ENCODE measurements at regions not wholly inside any gene's neighbourhood (a gene's known extent, or its start where the extent isn't known, plus 50 kb on each side); places are given as distances from the start of the nearest gene placed in this dataset.

DNA sequence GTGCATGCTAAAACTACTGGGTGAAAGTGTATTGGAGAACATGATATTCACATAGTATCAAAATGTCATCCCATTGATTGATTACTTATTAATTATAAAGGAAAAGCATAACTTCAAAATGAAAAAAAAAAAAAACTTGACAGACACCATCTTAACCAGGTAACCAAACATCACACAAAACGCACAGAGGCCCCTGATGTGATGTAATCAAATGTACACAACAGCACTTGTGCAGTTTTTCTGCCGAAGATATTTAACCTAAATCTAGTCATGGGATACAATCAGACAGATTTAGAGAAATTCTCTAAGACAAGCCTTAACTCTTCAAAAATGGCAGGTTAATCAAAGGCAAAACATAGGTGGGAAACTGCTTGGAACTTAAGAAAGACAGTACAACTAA lies 102.0 kb upstream of the TENT5A start:
- Histone ChIP-seq H3K4me1 (ENCODE audit: control insufficient read depth, insufficient read depth, low read length) (no peaks in the 10 kb centered on the region), H3K9me3 (ENCODE audit: control insufficient read depth, insufficient read depth, low read depth, low read length) (no peaks in the 10 kb centered on the region), H3K27ac (ENCODE audit: extremely low read depth, low read depth, low read length) (no peak overlapping the region), H3K36me3 (ENCODE audit: control insufficient read depth in 2 of 2, insufficient read depth in 1 of 2, low read length in 2 of 2) (no peaks in the 10 kb centered on the region), H3K4me3 (ENCODE audit: low read depth, low read length) (no peak overlapping the region)
- ChIA-PET POLR2A (no interaction called here), CTCF (interaction anchor here (0.7 kb wide), 1 partner anchor 99 kb away, joined by 4 read pairs; no protein-coding TSS in a partner anchor)
- no peak for TF ChIP-seq ZNF629 (tag by site-specific recombination; IDR thresholded peaks at IDR 0.05)
- TF ChIP-seq ZNF626 (tag by site-specific recombination; IDR thresholded peaks at IDR 0.05), result no peak
- no peak for TF ChIP-seq ZNF169 (tag by site-specific recombination; IDR thresholded peaks at IDR 0.05)

DNA sequence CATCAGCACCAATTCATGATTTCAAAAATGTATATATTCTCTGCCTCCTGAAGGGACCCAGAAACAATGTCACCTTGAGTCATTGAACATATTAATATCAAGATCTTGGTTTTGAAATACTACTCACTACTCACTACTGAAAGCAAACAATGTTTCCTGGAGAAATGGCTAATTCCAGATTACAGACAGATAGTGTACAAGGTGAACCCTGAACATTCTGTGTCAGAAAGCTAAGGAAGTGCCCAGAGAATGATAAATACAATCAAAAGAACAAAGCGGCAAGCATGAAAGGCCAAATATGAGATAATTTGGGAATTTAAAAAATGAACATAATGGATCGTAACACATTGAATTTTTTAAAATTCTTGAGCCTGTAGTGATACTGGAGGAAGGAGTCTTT lies 101.5 kb upstream of the TENT5A start:
- no peaks in the 10 kb centered on the region for H3K9me3 ChIP-seq (ENCODE audit: control insufficient read depth, insufficient read depth, low read depth, low read length)
- no peaks in the 10 kb centered on the region for H3K4me1 ChIP-seq (ENCODE audit: control insufficient read depth, insufficient read depth, low read length)
- H3K27ac ChIP-seq (ENCODE audit: extremely low read depth, low read depth, low read length), result no peak overlapping the region
- no peak overlapping the region for H3K4me3 ChIP-seq (ENCODE audit: low read depth, low read length)
- no peaks in the 10 kb centered on the region for H3K36me3 ChIP-seq (ENCODE audit: control insufficient read depth in 2 of 2, insufficient read depth in 1 of 2, low read length in 2 of 2)
- ChIA-PET POLR2A (no interaction called here), CTCF (interaction anchor here (0.7 kb wide), 1 partner anchor 99 kb away, joined by 4 read pairs; no protein-coding TSS in a partner anchor)
- TF ChIP-seq ZNF10 (tag by site-specific recombination; IDR thresholded peaks at IDR 0.05) (no peak), GLIS2 (tag by site-specific recombination; IDR thresholded peaks at IDR 0.05) (no peak), MZF1 (tag by site-specific recombination; IDR thresholded peaks at IDR 0.05; ENCODE audit: borderline replicate concordance) (no peak), YY1 (tag by site-specific recombination; IDR thresholded peaks at IDR 0.05) (no peak), GLI2 (tag by site-specific recombination; IDR thresholded peaks at IDR 0.05; ENCODE audit: borderline replicate concordance, low read depth) (no peak), ZNF76 (tag by site-specific recombination; IDR thresholded peaks at IDR 0.05; ENCODE audit: borderline replicate concordance, low read depth) (no peak), ZNF366 (tag by site-specific recombination; conservative IDR thresholded peaks at IDR 0.05) (no peak), ZNF391 (tag by site-specific recombination; IDR thresholded peaks at IDR 0.05; ENCODE audit: borderline replicate concordance, low read depth) (no peak), ZNF133 (tag by site-specific recombination; IDR thresholded peaks at IDR 0.05) (no peak), ZNF473 (tag by site-specific recombination; IDR thresholded peaks at IDR 0.05) (no peak), ZNF571 (tag by site-specific recombination; IDR thresholded peaks at IDR 0.05) (no peak), ZNF174 (tag by site-specific recombination; IDR thresholded peaks at IDR 0.05) (no peak), ZNF223 (tag by site-specific recombination; IDR thresholded peaks at IDR 0.05) (no peak), ZNF585B (tag by site-specific recombination; IDR thresholded peaks at IDR 0.05) (no peak)
- TF ChIP-seq, protein P1, sequence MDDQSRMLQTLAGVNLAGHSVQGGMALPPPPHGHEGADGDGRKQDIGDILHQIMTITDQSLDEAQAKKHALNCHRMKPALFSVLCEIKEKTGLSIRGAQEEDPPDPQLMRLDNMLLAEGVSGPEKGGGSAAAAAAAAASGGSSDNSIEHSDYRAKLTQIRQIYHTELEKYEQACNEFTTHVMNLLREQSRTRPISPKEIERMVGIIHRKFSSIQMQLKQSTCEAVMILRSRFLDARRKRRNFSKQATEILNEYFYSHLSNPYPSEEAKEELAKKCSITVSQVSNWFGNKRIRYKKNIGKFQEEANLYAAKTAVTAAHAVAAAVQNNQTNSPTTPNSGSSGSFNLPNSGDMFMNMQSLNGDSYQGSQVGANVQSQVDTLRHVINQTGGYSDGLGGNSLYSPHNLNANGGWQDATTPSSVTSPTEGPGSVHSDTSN (CRISPR knock-in tag; IDR thresholded peaks at IDR 0.05), result no peak
- TF ChIP-seq, protein P2, sequence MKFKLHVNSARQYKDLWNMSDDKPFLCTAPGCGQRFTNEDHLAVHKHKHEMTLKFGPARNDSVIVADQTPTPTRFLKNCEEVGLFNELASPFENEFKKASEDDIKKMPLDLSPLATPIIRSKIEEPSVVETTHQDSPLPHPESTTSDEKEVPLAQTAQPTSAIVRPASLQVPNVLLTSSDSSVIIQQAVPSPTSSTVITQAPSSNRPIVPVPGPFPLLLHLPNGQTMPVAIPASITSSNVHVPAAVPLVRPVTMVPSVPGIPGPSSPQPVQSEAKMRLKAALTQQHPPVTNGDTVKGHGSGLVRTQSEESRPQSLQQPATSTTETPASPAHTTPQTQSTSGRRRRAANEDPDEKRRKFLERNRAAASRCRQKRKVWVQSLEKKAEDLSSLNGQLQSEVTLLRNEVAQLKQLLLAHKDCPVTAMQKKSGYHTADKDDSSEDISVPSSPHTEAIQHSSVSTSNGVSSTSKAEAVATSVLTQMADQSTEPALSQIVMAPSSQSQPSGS (tag by site-specific recombination; IDR thresholded peaks at IDR 0.05; ENCODE audit: low read depth), result no peak
- TF ChIP-seq, protein P3, sequence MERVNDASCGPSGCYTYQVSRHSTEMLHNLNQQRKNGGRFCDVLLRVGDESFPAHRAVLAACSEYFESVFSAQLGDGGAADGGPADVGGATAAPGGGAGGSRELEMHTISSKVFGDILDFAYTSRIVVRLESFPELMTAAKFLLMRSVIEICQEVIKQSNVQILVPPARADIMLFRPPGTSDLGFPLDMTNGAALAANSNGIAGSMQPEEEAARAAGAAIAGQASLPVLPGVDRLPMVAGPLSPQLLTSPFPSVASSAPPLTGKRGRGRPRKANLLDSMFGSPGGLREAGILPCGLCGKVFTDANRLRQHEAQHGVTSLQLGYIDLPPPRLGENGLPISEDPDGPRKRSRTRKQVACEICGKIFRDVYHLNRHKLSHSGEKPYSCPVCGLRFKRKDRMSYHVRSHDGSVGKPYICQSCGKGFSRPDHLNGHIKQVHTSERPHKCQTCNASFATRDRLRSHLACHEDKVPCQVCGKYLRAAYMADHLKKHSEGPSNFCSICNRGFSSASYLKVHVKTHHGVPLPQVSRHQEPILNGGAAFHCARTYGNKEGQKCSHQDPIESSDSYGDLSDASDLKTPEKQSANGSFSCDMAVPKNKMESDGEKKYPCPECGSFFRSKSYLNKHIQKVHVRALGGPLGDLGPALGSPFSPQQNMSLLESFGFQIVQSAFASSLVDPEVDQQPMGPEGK (tag by site-specific recombination; IDR thresholded peaks at IDR 0.05), result no peak
- TF ChIP-seq, protein P4, sequence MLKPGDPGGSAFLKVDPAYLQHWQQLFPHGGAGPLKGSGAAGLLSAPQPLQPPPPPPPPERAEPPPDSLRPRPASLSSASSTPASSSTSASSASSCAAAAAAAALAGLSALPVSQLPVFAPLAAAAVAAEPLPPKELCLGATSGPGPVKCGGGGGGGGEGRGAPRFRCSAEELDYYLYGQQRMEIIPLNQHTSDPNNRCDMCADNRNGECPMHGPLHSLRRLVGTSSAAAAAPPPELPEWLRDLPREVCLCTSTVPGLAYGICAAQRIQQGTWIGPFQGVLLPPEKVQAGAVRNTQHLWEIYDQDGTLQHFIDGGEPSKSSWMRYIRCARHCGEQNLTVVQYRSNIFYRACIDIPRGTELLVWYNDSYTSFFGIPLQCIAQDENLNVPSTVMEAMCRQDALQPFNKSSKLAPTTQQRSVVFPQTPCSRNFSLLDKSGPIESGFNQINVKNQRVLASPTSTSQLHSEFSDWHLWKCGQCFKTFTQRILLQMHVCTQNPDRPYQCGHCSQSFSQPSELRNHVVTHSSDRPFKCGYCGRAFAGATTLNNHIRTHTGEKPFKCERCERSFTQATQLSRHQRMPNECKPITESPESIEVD (tag by site-specific recombination; IDR thresholded peaks at IDR 0.05), result no peak
- TF ChIP-seq, protein P5, sequence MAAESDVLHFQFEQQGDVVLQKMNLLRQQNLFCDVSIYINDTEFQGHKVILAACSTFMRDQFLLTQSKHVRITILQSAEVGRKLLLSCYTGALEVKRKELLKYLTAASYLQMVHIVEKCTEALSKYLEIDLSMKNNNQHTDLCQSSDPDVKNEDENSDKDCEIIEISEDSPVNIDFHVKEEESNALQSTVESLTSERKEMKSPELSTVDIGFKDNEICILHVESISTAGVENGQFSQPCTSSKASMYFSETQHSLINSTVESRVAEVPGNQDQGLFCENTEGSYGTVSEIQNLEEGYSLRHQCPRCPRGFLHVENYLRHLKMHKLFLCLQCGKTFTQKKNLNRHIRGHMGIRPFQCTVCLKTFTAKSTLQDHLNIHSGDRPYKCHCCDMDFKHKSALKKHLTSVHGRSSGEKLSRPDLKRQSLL (tag by site-specific recombination; IDR thresholded peaks at IDR 0.05), result no peak

All from HEK293 (cell line).